ENCODE measurements at regions not wholly inside any gene's neighbourhood (a gene's known extent, or its start where the extent isn't known, plus 50 kb on each side); places are given as distances from the start of the nearest gene placed in this dataset.

DNA sequence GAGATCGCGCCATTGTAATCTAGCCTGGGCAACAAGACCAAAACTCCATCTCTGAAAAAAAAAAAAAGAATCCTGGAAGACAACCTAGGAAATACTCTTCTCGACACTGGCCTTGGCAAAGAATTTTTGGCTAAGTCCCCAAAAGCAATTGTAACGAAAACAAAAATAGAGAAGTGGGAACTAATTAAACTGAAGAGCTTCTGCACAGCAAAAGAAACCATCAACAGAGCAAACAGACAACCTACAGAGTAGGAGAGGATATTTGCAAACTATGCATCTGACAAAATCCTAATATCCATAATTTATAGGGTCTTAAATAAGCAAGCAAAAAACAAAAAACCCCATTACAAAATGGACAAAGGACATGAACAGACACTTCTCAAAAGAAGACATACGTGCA, 76.5 kb upstream of the DUSP21 start:
- no peak for DNase-seq
- TF ChIP-seq POLR2A (IDR thresholded peaks at IDR 0.05), result no peak
- TF ChIP-seq, protein P1, sequence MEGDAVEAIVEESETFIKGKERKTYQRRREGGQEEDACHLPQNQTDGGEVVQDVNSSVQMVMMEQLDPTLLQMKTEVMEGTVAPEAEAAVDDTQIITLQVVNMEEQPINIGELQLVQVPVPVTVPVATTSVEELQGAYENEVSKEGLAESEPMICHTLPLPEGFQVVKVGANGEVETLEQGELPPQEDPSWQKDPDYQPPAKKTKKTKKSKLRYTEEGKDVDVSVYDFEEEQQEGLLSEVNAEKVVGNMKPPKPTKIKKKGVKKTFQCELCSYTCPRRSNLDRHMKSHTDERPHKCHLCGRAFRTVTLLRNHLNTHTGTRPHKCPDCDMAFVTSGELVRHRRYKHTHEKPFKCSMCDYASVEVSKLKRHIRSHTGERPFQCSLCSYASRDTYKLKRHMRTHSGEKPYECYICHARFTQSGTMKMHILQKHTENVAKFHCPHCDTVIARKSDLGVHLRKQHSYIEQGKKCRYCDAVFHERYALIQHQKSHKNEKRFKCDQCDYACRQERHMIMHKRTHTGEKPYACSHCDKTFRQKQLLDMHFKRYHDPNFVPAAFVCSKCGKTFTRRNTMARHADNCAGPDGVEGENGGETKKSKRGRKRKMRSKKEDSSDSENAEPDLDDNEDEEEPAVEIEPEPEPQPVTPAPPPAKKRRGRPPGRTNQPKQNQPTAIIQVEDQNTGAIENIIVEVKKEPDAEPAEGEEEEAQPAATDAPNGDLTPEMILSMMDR (IDR thresholded peaks at IDR 0.05), result no peak
- Histone ChIP-seq H3K36me3 (no peaks in the 10 kb centered on the region), H3K4me1 (no peaks in the 10 kb centered on the region), H3K27ac (no peak overlapping the region), H3K9me3 (no peaks in the 10 kb centered on the region), H3K27me3 (no peaks in the 10 kb centered on the region), H3K4me3 (replicated peaks in 1 of 3) (no peak overlapping the region)
- intact Hi-C loops (cut with DNase I), result no loop called here
- 51 to 63% methylated on average over 5 of the region's 5 CpGs for WGBS, 2 donors

DNA sequence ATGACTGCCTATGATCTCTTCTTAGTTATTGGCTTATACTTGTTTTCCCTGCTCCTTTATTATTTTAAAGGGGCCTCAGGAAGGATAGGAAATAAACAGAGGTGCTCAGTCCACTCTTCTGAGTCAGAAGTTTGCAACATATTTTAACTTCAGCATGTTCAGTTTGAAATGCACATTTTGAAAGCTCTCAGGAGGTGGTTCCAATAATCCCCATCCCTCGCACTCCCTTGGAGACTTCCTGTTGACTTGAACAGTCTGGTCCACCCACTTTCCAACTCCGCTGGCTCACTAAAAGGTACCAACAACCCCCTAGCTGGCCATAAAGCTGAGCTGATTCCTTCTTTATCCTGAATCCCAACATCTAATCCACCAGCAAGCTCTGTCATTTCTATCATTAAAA, 78.3 kb upstream of the DUSP21 start:
- WGBS, 2 donors, result 65 to 66% methylated on average over 2 of the region's 2 CpGs
- Histone ChIP-seq H3K36me3 (no peaks in the 10 kb centered on the region), H3K9me3 (no peaks in the 10 kb centered on the region), H3K4me1 (no peaks in the 10 kb centered on the region), H3K4me3 (replicated peaks in 1 of 3) (no peak overlapping the region), H3K27ac (no peak overlapping the region), H3K27me3 (no peaks in the 10 kb centered on the region)
- intact Hi-C loops (cut with DNase I), result no loop called here
- DNase-seq, result no peak
- TF ChIP-seq POLR2A (IDR thresholded peaks at IDR 0.05), result no peak
- TF ChIP-seq, protein P1 (IDR thresholded peaks at IDR 0.05), result no peak

DNA sequence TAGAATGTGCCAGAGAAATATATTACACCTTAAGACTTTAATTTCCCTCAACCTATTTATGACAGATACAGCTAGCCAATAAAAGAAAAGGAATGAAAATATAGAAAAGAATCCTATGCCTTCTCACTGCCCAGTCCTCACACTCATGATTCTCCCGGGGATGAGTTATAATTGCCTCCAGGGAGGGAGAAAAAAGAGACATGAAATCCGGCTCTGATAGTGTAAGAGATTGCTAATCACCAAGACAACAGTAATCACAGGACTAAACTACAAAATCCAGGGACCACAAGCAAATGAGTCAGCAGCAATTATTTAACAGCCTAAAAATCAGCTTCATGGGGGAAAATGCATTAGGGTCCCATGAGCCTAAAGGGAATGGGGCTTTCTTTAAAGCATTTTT, 95.9 kb upstream of the DUSP21 start:
- intact Hi-C loops (cut with DNase I), result no loop called here

DNA sequence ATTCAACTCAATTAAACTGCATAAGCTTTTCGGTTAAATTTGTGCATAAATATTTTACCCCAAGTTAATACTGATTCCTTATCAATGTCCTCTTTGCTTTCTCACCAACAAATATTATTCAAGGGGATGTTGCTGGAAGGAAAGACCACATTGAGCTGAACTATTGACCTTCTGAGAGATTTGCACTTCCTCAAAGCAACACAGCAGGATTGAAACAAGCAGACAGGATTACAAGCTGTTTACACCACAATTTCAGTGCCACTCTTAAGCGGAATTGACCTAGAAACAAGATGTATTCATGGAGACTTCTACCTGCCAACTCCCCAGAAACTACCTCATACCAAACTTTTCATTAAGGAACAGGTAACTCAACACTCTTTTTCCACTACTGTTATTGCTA, 96.5 kb upstream of the DUSP21 start:
- Histone ChIP-seq H3K4me3 (replicated peaks in 1 of 3) (no peak overlapping the region), H3K36me3 (no peaks in the 10 kb centered on the region), H3K4me1 (no peaks in the 10 kb centered on the region), H3K9me3 (no peaks in the 10 kb centered on the region), H3K27me3 (no peaks in the 10 kb centered on the region), H3K27ac (no peak overlapping the region)
- 70 to 79% methylated on average over 2 of the region's 2 CpGs for WGBS, 2 donors
- intact Hi-C loops (cut with DNase I), result no loop called here
- TF ChIP-seq POLR2A (IDR thresholded peaks at IDR 0.05), result no peak
- TF ChIP-seq, protein P1 (IDR thresholded peaks at IDR 0.05), result no peak
- no peak for DNase-seq

More for the DNA sequence above, 95.9 kb upstream of the DUSP21 start:
- TF ChIP-seq, protein P1 (IDR thresholded peaks at IDR 0.05), result no peak
- TF ChIP-seq POLR2A (IDR thresholded peaks at IDR 0.05), result no peak
- H3K27me3 ChIP-seq, result no peaks in the 10 kb centered on the region
- DNase-seq, result no peak
- H3K27ac ChIP-seq, result no peak overlapping the region
- H3K36me3 ChIP-seq, result no peaks in the 10 kb centered on the region
- H3K4me1 ChIP-seq, result no peaks in the 10 kb centered on the region
- WGBS, 2 donors, result 29 to 55% methylated on average over 2 of the region's 2 CpGs
- H3K9me3 ChIP-seq, result no peaks in the 10 kb centered on the region
- no peak overlapping the region for H3K4me3 ChIP-seq (replicated peaks in 1 of 3)

DNA sequence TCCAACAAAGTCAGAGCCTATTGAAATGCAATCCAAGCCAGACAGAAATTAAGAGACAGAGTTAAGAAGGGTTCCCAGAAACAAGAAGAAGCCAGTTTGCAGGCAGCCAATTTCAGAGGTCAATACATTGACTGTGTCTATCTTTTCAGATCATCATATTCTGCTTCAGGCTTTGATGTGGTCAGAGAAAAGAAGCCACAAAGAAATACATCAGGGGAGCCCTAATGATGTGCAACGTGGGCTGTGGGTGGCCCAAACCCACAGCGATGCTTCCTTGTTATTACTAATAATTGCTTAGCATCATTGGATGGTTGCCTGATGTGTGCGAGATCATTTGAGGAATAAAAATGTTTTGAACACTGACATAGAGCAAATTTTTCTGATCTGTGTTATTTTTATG, 99.0 kb upstream of the DUSP21 start:
- Histone ChIP-seq H3K4me1 (no peaks in the 10 kb centered on the region), H3K27ac (no peak overlapping the region), H3K36me3 (no peaks in the 10 kb centered on the region), H3K4me3 (replicated peaks in 1 of 3) (no peak overlapping the region), H3K9me3 (no peaks in the 10 kb centered on the region), H3K27me3 (no peaks in the 10 kb centered on the region)
- 74 to 78% methylated on average over 3 of the region's 3 CpGs for WGBS, 2 donors
- TF ChIP-seq, protein P1 (IDR thresholded peaks at IDR 0.05), result no peak
- no peak for TF ChIP-seq POLR2A (IDR thresholded peaks at IDR 0.05)
- intact Hi-C loops (cut with DNase I), result no loop called here
- DNase-seq, result no peak

Data from thyroid gland (tissue), 4 donors.